ENCODE measurements at regions not wholly inside any gene's neighbourhood (a gene's known extent, or its start where the extent isn't known, plus 50 kb on each side); places are given as distances from the start of the nearest gene placed in this dataset.

- DNase-seq = no peak
These were observed 53.3 kb upstream of the TOP3B start for GRCh38 chr22:22035771-22036314.

DNA sequence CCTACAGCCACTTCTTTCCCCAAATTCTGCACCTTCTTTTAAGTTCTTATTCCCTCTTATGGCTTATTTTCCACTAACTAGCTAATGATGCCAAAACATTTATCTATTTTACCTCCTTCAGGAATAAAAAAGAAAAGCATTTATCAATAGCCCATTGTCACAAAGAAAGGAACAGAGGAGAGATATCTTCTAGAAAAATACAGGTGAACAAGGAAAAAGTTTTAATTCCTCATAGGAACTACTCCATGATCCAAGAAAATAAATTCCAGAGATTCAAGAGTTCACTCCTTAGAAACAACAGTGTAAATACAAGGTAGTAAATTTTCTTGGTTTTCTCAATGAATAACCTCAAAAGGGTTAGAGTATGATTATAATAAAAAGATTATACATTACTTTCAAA is 52.6 kb upstream of the TOP3B start:
- no peak for DNase-seq

- no peak for DNase-seq
These were observed 52.0 kb upstream of the TOP3B start for GRCh38 chr22:22034469-22035132.

- no peak for DNase-seq
These were observed 51.3 kb upstream of the TOP3B start for GRCh38 chr22:22033803-22034468.

DNA sequence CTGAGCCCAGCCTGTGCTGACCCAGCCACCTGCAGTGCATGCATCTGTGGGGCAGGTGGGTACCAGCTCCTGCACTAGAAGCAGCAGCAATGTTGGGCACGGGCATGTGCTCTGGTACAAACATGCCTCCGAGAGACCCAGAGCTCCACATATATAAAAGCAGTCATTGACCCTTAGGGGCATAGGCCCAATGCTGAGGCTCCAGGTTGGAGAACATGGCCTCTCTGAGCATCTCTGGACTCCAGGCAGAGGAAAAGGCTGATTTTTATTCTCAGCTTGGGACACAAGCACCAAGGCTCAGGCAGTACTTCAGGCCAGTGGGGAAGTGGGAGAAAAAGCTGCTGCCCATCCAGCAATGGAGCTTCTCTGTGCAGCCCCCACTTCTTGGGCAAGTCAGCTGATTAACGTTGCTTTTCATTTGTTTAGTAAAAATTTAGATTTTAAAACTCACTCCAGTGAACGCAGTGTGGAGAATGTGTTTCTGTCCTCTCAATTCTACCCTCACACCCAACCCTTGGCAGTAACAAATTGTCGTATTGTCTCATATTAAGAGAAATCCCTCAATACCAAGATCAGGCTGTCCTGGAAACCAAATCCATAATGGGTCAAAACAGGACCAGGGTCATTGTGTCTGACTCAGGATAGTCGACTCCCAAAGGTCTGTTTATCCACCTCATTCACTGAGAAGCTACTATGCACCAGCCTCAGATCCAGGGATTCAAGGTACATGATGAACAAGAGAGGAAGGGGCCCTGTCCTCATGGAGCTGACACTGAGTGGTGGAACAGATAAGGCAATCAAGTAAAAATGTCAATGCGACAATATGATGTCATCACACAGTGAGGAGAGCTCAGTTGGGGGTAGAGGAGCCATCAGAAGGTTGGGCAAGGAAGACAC is 50.6 kb upstream of the TOP3B start:
- no peak for DNase-seq

DNA sequence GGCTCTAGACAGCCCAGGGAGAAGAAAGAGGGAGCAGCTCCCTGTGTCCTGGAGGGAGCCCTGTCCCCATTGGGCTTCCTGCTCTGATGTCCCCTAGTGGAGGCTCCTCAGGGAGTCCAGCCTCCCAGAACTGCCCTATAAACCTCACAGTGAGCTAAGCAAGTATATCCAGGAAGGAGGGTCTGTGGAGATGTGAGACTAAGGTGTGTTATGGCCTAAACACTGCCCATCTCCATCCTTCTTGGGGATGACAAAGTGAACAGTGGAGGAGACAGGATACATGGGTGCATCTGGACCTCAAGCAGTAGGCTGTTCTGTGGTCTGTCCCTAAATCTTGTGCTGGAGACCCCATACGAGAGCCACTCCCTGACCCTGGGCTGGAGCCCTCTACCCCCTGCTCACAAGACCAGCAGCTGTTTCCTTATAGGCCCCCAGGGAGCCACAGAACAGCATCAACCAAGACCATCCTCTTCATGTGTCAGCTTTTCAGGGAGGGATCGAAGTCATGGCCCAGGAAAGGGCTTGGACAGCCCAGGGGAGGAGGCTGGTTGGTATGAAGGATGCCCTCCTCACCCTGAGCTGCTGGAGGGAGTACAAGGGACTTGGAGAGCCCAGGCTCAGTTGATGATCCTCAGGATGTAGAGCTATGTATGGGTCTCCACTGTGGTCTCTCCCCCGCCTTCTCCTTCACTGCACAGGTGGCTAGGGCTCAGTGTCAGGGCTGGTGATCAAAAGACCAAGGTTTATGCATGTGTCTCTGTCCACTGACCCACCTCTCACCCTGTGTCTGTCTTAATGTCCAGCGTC is 49.7 kb upstream of the TOP3B start:
- DNase-seq = no peak

All from T-helper 2 cell (primary cell).